ENCODE measurements at regions not wholly inside any gene's neighbourhood (a gene's known extent, or its start where the extent isn't known, plus 50 kb on each side); places are given as distances from the start of the nearest gene placed in this dataset.

- H3K27ac Mint-ChIP-seq (ENCODE audit: unreplicated experiment): no peak overlapping the region
- H3K9me3 Mint-ChIP-seq: no peaks in the 10 kb centered on the region
- H3K4me1 Mint-ChIP-seq: no peaks in the 10 kb centered on the region
- no peaks in the 10 kb centered on the region for H3K36me3 Mint-ChIP-seq (ENCODE audit: low read depth)
- no peaks in the 10 kb centered on the region for H3K27me3 Mint-ChIP-seq (ENCODE audit: low read depth)
- H3K4me3 Mint-ChIP-seq: no peak overlapping the region
- no peak for TF ChIP-seq CTCF (conservative IDR thresholded peaks at IDR 0.05)
- no peak for DNase-seq (ENCODE audit: low read depth, low spot score)
These were observed 107.8 kb upstream of the HMCN1 start for GRCh38 chr1:185626344-185626743.

GRCh38 chr1:185610954-185611353 lies 123.2 kb upstream of the HMCN1 start:
- peaks cover 4% of the 10 kb centered on the region for H3K36me3 Mint-ChIP-seq (ENCODE audit: low read depth)
- peaks cover 3% of the 10 kb centered on the region for H3K9me3 Mint-ChIP-seq
- no peak overlapping the region for H3K4me3 Mint-ChIP-seq
- no peak for DNase-seq (ENCODE audit: low read depth, low spot score)
- H3K27me3 Mint-ChIP-seq (ENCODE audit: low read depth): no peaks in the 10 kb centered on the region
- H3K4me1 Mint-ChIP-seq: no peaks in the 10 kb centered on the region
- no peak overlapping the region for H3K27ac Mint-ChIP-seq (ENCODE audit: unreplicated experiment)
- no peak for TF ChIP-seq CTCF (conservative IDR thresholded peaks at IDR 0.05)

GRCh38 chr1:185608177-185608576 lies 126.0 kb upstream of the HMCN1 start:
- Mint-ChIP-seq H3K4me1 (no peaks in the 10 kb centered on the region), H3K4me3 (no peak overlapping the region), H3K36me3 (ENCODE audit: low read depth) (no peaks in the 10 kb centered on the region), H3K9me3 (no peaks in the 10 kb centered on the region), H3K27me3 (ENCODE audit: low read depth) (no peaks in the 10 kb centered on the region), H3K27ac (ENCODE audit: unreplicated experiment) (no peak overlapping the region)
- no peak for DNase-seq (ENCODE audit: low read depth, low spot score)
- TF ChIP-seq CTCF (conservative IDR thresholded peaks at IDR 0.05): no peak

- DNase-seq (ENCODE audit: low read depth, low spot score): no peak
- H3K4me1 Mint-ChIP-seq: no peaks in the 10 kb centered on the region
- no peak for TF ChIP-seq CTCF (conservative IDR thresholded peaks at IDR 0.05)
- no peaks in the 10 kb centered on the region for H3K9me3 Mint-ChIP-seq
- no peaks in the 10 kb centered on the region for H3K36me3 Mint-ChIP-seq (ENCODE audit: low read depth)
- H3K27ac Mint-ChIP-seq (ENCODE audit: unreplicated experiment): no peak overlapping the region
- no peak overlapping the region for H3K4me3 Mint-ChIP-seq
- H3K27me3 Mint-ChIP-seq (ENCODE audit: low read depth): no peaks in the 10 kb centered on the region
These were observed 131.0 kb upstream of the HMCN1 start for GRCh38 chr1:185603158-185603557.

GRCh38 chr1:185601189-185601588 lies 133.0 kb upstream of the HMCN1 start:
- H3K9me3 Mint-ChIP-seq: no peaks in the 10 kb centered on the region
- no peak for TF ChIP-seq CTCF (conservative IDR thresholded peaks at IDR 0.05)
- no peaks in the 10 kb centered on the region for H3K36me3 Mint-ChIP-seq (ENCODE audit: low read depth)
- no peak overlapping the region for H3K27ac Mint-ChIP-seq (ENCODE audit: unreplicated experiment)
- no peaks in the 10 kb centered on the region for H3K27me3 Mint-ChIP-seq (ENCODE audit: low read depth)
- H3K4me1 Mint-ChIP-seq: no peaks in the 10 kb centered on the region
- DNase-seq (ENCODE audit: low read depth, low spot score): no peak
- no peak overlapping the region for H3K4me3 Mint-ChIP-seq

GRCh38 chr1:185600641-185601040 lies 133.6 kb upstream of the HMCN1 start:
- H3K9me3 Mint-ChIP-seq: no peaks in the 10 kb centered on the region
- no peaks in the 10 kb centered on the region for H3K27me3 Mint-ChIP-seq (ENCODE audit: low read depth)
- no peaks in the 10 kb centered on the region for H3K4me1 Mint-ChIP-seq
- no peak for TF ChIP-seq CTCF (conservative IDR thresholded peaks at IDR 0.05)
- H3K27ac Mint-ChIP-seq (ENCODE audit: unreplicated experiment): no peak overlapping the region
- DNase-seq (ENCODE audit: low read depth, low spot score): no peak
- H3K36me3 Mint-ChIP-seq (ENCODE audit: low read depth): no peaks in the 10 kb centered on the region
- H3K4me3 Mint-ChIP-seq: no peak overlapping the region
